Astrocyte (in vitro differentiated cells and primary cell): ENCODE measurements at regions not wholly inside any gene's neighbourhood (a gene's known extent, or its start where the extent isn't known, plus 50 kb on each side); places are given as distances from the start of the nearest gene placed in this dataset.

ENCODE experiments used
- DNase-seq: peaks from one replicate; pipeline ENCODE4 v3.0.0-alpha.2; 2010; ENCODE audit warnings: low read depth
- FAIRE-seq: peaks from 2 replicates; lab custom pipeline; 2011; peaks lifted over from hg19 to GRCh38; lab: Jason Lieb, UNC
- H2AFZ ChIP-seq: 2 replicates; pipeline ENCODE4 v1.6.0; 2012; ENCODE audit warnings: low read depth, low read length, inconsistent platforms
- H3K27ac ChIP-seq: 2 replicates; pipeline ENCODE4 v1.5.1; 2011; ENCODE audit warnings: low read depth, low read length, inconsistent platforms
- H3K27me3 ChIP-seq: 2 replicates; pipeline ENCODE4 v1.6.0; 2011; ENCODE audit warnings: low read length, inconsistent platforms; ENCODE audit not compliant: insufficient read depth
- H3K36me3 ChIP-seq: 2 replicates; pipeline ENCODE4 v1.5.1; 2011; ENCODE audit warnings: low read length, inconsistent platforms; ENCODE audit not compliant: insufficient read depth
- H3K4me1 ChIP-seq: 2 replicates; pipeline ENCODE4 v1.5.1; 2011; ENCODE audit warnings: low read length, inconsistent platforms; ENCODE audit not compliant: insufficient read depth
- H3K4me2 ChIP-seq: 2 replicates; pipeline ENCODE4 v1.6.0; 2012; ENCODE audit warnings: low read length, inconsistent platforms
- H3K4me3 ChIP-seq: 2 replicates; pipeline ENCODE4 v1.5.1; 2011; ENCODE audit warnings: low read depth, mild to moderate bottlenecking, low read length, inconsistent platforms; ENCODE audit not compliant: insufficient read depth
- H3K79me2 ChIP-seq: 2 replicates; pipeline ENCODE4 v1.6.0; 2012; ENCODE audit warnings: mild to moderate bottlenecking, low read length, inconsistent platforms; ENCODE audit not compliant: insufficient read depth
- H3K9ac ChIP-seq: 2 replicates; pipeline ENCODE4 v1.6.0; 2012; ENCODE audit warnings: mild to moderate bottlenecking, low read length, inconsistent platforms
- H3K9me3 ChIP-seq: 2 replicates; pipeline ENCODE4 v1.5.1; 2012; ENCODE audit warnings: low read depth, mild to moderate bottlenecking, low read length, inconsistent platforms; ENCODE audit not compliant: insufficient read depth
- H4K20me1 ChIP-seq: 2 replicates; pipeline ENCODE4 v1.6.0; 2012; ENCODE audit warnings: low read length, inconsistent platforms; ENCODE audit not compliant: insufficient read depth
- H3K27ac Mint-ChIP-seq: one replicate; pipeline ENCODE4 v1.8.0; 2021; ENCODE audit warnings: mild to moderate bottlenecking, mixed read lengths; ENCODE audit not compliant: unreplicated experiment
- H3K27me3 Mint-ChIP-seq: one replicate; pipeline ENCODE4 v1.8.0; 2021; ENCODE audit warnings: low read depth, mixed read lengths; ENCODE audit not compliant: unreplicated experiment
- H3K36me3 Mint-ChIP-seq: one replicate; pipeline ENCODE4 v1.8.0; 2021; ENCODE audit warnings: low read depth, mixed read lengths; ENCODE audit not compliant: unreplicated experiment
- H3K4me1 Mint-ChIP-seq: one replicate; pipeline ENCODE4 v1.8.0; 2021; ENCODE audit warnings: low read depth, mixed read lengths; ENCODE audit not compliant: unreplicated experiment
- H3K4me3 Mint-ChIP-seq: one replicate; pipeline ENCODE4 v1.8.0; 2021; ENCODE audit warnings: mild to moderate bottlenecking, moderate library complexity, mixed read lengths; ENCODE audit not compliant: unreplicated experiment
- H3K9me3 Mint-ChIP-seq: one replicate; pipeline ENCODE4 v1.8.0; 2021; ENCODE audit warnings: mild to moderate bottlenecking, mixed read lengths; ENCODE audit not compliant: unreplicated experiment
- CTCF ChIP-seq: IDR thresholded peaks from 2 replicates; pipeline ENCODE4 v1.5.1; 2011; ENCODE audit warnings: low read depth, mild to moderate bottlenecking, inconsistent platforms, low read length, moderate library complexity; ENCODE audit not compliant: insufficient read depth
- EZH2 ChIP-seq: IDR thresholded peaks from 2 replicates; pipeline ENCODE4 v1.6.1; 2012; ENCODE audit warnings: mild to moderate bottlenecking, low read length, inconsistent platforms; ENCODE audit not compliant: insufficient read depth

GRCh38 chr22:23000657-23001347 is 69.5 kb upstream of the GNAZ start:
- H3K9me3 Mint-ChIP-seq, result peaks cover 13% of the 10 kb centered on the region
- no peak for FAIRE-seq

DNA sequence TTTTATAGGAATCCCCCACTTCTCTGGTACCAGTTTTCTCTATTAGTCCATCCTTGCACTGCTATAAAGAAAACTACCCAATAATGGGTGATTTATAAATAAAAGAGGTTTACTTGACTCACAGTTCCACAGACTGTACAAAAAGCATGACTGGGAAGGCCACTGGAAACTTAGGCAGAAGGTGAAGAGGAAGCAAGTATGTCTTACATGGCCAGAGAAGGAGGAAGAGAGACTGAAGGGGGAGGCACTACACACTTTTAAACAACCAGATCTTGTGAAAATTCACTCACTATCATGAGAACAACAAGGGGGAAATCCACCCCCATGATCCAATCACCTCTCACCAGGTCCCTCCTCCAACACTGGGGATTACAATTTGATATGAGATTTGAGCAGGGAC is 68.9 kb upstream of the GNAZ start:
- no peak overlapping the region for H2AFZ ChIP-seq
- Mint-ChIP-seq H3K27me3 (peaks cover 26% of the 10 kb centered on the region), H3K4me1 (no peaks in the 10 kb centered on the region), H3K27ac (no peak overlapping the region), H3K9me3 (peaks cover 13% of the 10 kb centered on the region), H3K36me3 (no peaks in the 10 kb centered on the region), H3K4me3 (no peak overlapping the region)
- DNase-seq (no peak), FAIRE-seq (no peak)
- no peaks in the 10 kb centered on the region for H3K27me3 ChIP-seq
- no peak overlapping the region for H3K4me3 ChIP-seq
- H4K20me1 ChIP-seq, result no peaks in the 10 kb centered on the region
- no peak overlapping the region for H3K4me2 ChIP-seq
- no peaks in the 10 kb centered on the region for H3K36me3 ChIP-seq
- no peak overlapping the region for H3K9ac ChIP-seq
- TF ChIP-seq EZH2, result no peak
- H3K9me3 ChIP-seq, result no peaks in the 10 kb centered on the region
- H3K27ac ChIP-seq, result no peak overlapping the region
- no peaks in the 10 kb centered on the region for H3K79me2 ChIP-seq
- H3K4me1 ChIP-seq, result no peaks in the 10 kb centered on the region

More at GRCh38 chr22:23000657-23001347, 69.5 kb upstream of the GNAZ start:
- Histone ChIP-seq H3K4me3 (no peak overlapping the region), H3K4me1 (no peaks in the 10 kb centered on the region), H3K27me3 (no peaks in the 10 kb centered on the region), H3K9ac (no peak overlapping the region), H3K79me2 (no peaks in the 10 kb centered on the region), H3K27ac (no peak overlapping the region), H3K9me3 (no peaks in the 10 kb centered on the region), H3K4me2 (no peak overlapping the region), H3K36me3 (no peaks in the 10 kb centered on the region), H2AFZ (no peak overlapping the region), H4K20me1 (no peaks in the 10 kb centered on the region)
- H3K27me3 Mint-ChIP-seq, result peaks cover 26% of the 10 kb centered on the region
- TF ChIP-seq CTCF (no peak), EZH2 (no peak)
- H3K4me1 Mint-ChIP-seq, result no peaks in the 10 kb centered on the region
- DNase-seq, result no peak
- H3K4me3 Mint-ChIP-seq, result no peak overlapping the region
- no peaks in the 10 kb centered on the region for H3K36me3 Mint-ChIP-seq
- no peak overlapping the region for H3K27ac Mint-ChIP-seq

DNA sequence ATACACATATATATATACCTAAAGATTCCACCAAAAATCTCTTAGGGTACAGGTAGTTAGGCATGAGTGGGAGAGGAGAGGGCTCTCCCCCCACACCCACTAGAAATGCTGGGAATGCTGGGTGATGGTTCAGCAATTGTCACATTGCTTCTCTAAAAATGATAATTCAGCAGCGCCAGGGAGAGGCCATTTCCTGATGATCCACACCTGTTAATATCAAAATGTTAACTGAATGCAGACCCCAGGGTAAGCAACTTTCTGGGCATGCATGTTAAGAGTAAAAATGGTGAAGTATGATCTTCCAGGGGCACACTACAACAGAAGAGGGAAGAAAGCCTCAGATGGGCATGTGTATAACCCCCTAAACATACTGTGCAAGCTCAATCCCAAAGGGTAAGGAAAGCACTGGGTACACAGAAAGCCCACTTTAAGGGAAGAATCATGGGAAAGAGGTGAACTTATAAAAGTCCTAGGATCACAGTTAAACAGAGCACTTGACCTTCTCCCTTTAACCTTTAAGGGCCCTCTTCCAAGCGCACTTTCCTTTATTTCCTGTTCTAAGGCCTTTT is 67.6 kb upstream of the GNAZ start:
- H3K27me3 Mint-ChIP-seq, result peaks cover 33% of the 10 kb centered on the region
- Histone ChIP-seq H3K9ac (no peak overlapping the region), H3K36me3 (no peaks in the 10 kb centered on the region), H2AFZ (no peak overlapping the region), H4K20me1 (no peaks in the 10 kb centered on the region), H3K27ac (no peak overlapping the region), H3K9me3 (no peaks in the 10 kb centered on the region), H3K27me3 (no peaks in the 10 kb centered on the region), H3K4me3 (no peak overlapping the region), H3K4me2 (no peak overlapping the region), H3K4me1 (no peaks in the 10 kb centered on the region), H3K79me2 (no peaks in the 10 kb centered on the region)
- FAIRE-seq (no peak), DNase-seq (no peak)
- no peaks in the 10 kb centered on the region for H3K4me1 Mint-ChIP-seq
- peaks cover 13% of the 10 kb centered on the region for H3K9me3 Mint-ChIP-seq
- TF ChIP-seq EZH2, result no peak
- TF ChIP-seq CTCF, result no peak
- H3K27ac Mint-ChIP-seq, result no peak overlapping the region
- no peaks in the 10 kb centered on the region for H3K36me3 Mint-ChIP-seq
- no peak overlapping the region for H3K4me3 Mint-ChIP-seq
